K562 (cell line): ENCODE measurements at regions not wholly inside any gene's neighbourhood (a gene's known extent, or its start where the extent isn't known, plus 50 kb on each side); places are given as distances from the start of the nearest gene placed in this dataset.

Experiments used
- ATAC-seq: fragments of 200-7000 bp; cut with Tn5 transposase; 3 replicates; pipeline ENCODE4 v1.9.1; 2020; ENCODE audit warnings: moderate library complexity
- BruUV-seq: library from RNA; stranded (reverse); fragments of 400-500 nt; replicated peaks from 2 replicates; lab custom pipeline; 2021; lab: Mats Ljungman, UMichigan
- CTCF ChIA-PET: fragments of 300-600 bp; formaldehyde crosslinking; extraction: SDS; loops from one replicate; lab custom pipeline; 2021; ENCODE audit warnings: low intra/inter-chr PET ratio; lab: Yijun Ruan, JAX
- POLR2A ChIA-PET: fragments of 300-600, 350-650 bp; sonication (Branson Sonifier 250); formaldehyde crosslinking; extraction: SDS; loops from one replicate; lab custom pipeline; 2021; ENCODE audit warnings: antibody characterized with exemption, inconsistent platforms; lab: Yijun Ruan, JAX
- DNase-seq, 4 experiments: peaks; one replicate each; pipeline versions ENCODE4 v3.0.0 to v3.0.0-alpha.2; 2011 to 2018; ENCODE audit warnings: low spot score in 3 of 4, mixed read lengths in 3 of 4; ENCODE audit errors: extremely low read depth in 1 of 4
- FAIRE-seq: peaks from 2 replicates; lab custom pipeline; 2011; peaks lifted over from hg19 to GRCh38; lab: Jason Lieb, UNC
- H2AFZ ChIP-seq: 2 replicates; pipeline ENCODE4 v1.6.0; 2011; ENCODE audit warnings: low read depth, low read length, control low read depth, inconsistent platforms
- H3K27ac ChIP-seq: fragments of 200-600 bp; 3 replicates; pipeline ENCODE4 v1.8.0; 2011; ENCODE audit warnings: low read depth, mild to moderate bottlenecking, control low read depth, inconsistent platforms, low read length, moderate library complexity, mixed read lengths; ENCODE audit errors: extremely low read depth
- H3K27me3 ChIP-seq, 2 experiments: fragments of 300-600 bp in 1 of 2; 2 replicates in 1 of 2; 3 replicates in 1 of 2; pipeline versions ENCODE4 v1.6.0 to v1.8.0; 2011; ENCODE audit warnings: inconsistent platforms in 2 of 2, low read length in 2 of 2, mild to moderate bottlenecking in 1 of 2, mixed read lengths in 1 of 2, moderate library complexity in 1 of 2; ENCODE audit not compliant: control insufficient read depth in 2 of 2, insufficient read depth in 2 of 2
- H3K36me3 ChIP-seq: fragments of 300-600 bp; 3 replicates; pipeline ENCODE4 v1.8.0; 2011; ENCODE audit warnings: mild to moderate bottlenecking, low read length, inconsistent platforms; ENCODE audit not compliant: control insufficient read depth, insufficient read depth
- H3K4me1 ChIP-seq, 2 experiments: fragments of 200-600 bp in 1 of 2; replicated peaks in 1 of 2; 2 replicates in 1 of 2; 3 replicates in 1 of 2; pipeline versions ENCODE4 v1.5.1 to v1.8.0; 2011; ENCODE audit warnings: inconsistent platforms in 2 of 2, low read length in 2 of 2, mild to moderate bottlenecking in 1 of 2, mixed read lengths in 1 of 2, moderate library complexity in 1 of 2; ENCODE audit not compliant: control insufficient read depth in 2 of 2, insufficient read depth in 2 of 2
- H3K4me2 ChIP-seq: 2 replicates; pipeline ENCODE4 v1.6.1; 2011; ENCODE audit warnings: low read length, control low read depth, inconsistent platforms, mixed read lengths; ENCODE audit not compliant: insufficient read depth
- H3K4me3 ChIP-seq: fragments of 200-600 bp; sonication (generic), shearing (Covaris generic); 2 replicates; pipeline ENCODE4 v1.5.1; 2016; ENCODE audit warnings: control low read depth, inconsistent platforms
- H3K79me2 ChIP-seq: fragments of 200-600 bp; 3 replicates; pipeline ENCODE4 v1.8.0; 2011; ENCODE audit warnings: low read length, inconsistent platforms; ENCODE audit not compliant: control insufficient read depth, insufficient read depth
- H3K9ac ChIP-seq, 2 experiments: 2 replicates each; pipeline versions ENCODE4 v1.6.0 to v1.6.1; 2011; ENCODE audit warnings: low read depth in 2 of 2, low read length in 2 of 2, control low read depth in 1 of 2, inconsistent platforms in 1 of 2, mild to moderate bottlenecking in 1 of 2, mixed read lengths in 1 of 2; ENCODE audit not compliant: insufficient read depth in 1 of 2
- H3K9me1 ChIP-seq: one replicate; pipeline ENCODE4 v1.6.0; 2011; ENCODE audit warnings: inconsistent platforms, mild to moderate bottlenecking, low read length, moderate library complexity; ENCODE audit not compliant: control insufficient read depth, insufficient read depth
- H3K9me3 ChIP-seq: replicated peaks from 2 replicates; pipeline ENCODE4 v1.5.1; 2011; ENCODE audit warnings: low read depth, low read length, inconsistent platforms; ENCODE audit not compliant: control insufficient read depth, insufficient read depth
- H4K20me1 ChIP-seq: replicated peaks from 2 replicates; pipeline ENCODE4 v1.6.1; 2011; ENCODE audit warnings: low read length, inconsistent platforms, mixed read lengths; ENCODE audit not compliant: control insufficient read depth, insufficient read depth
- FOXK2 ChIP-seq, 2 experiments: fragments of 450-650 bp; IDR thresholded peaks in 1 of 2; conservative IDR thresholded peaks in 1 of 2; 2 replicates each; pipeline ENCODE4 v1.6.1; 2016; ENCODE audit warnings: low read depth in 2 of 2, mild to moderate bottlenecking in 1 of 2
- HMGN3 ChIP-seq: IDR thresholded peaks from 2 replicates; pipeline ENCODE4 v1.6.1; 2011; ENCODE audit warnings: borderline replicate concordance, low read depth, mild to moderate bottlenecking, mixed read lengths, low read length; ENCODE audit not compliant: insufficient read length; ENCODE audit errors: extremely low read depth
- HSF4 ChIP-seq: fragments of 250-450 bp; sonication (Bioruptor Pico); IDR thresholded peaks from 2 replicates; pipeline ENCODE4 v2.1.2; 2022; ENCODE audit warnings: mild to moderate bottlenecking, moderate library complexity, borderline replicate concordance
- NFRKB ChIP-seq: fragments of 450-650 bp; IDR thresholded peaks from 2 replicates; pipeline ENCODE4 v1.6.1; 2016; ENCODE audit warnings: low read depth
- NUFIP1 ChIP-seq: fragments of 450-650 bp; IDR thresholded peaks from 2 replicates; pipeline ENCODE4 v1.6.1; 2018; ENCODE audit not compliant: partially characterized antibody
- ZNF551 ChIP-seq: fragments of 250-450 bp; sonication (Bioruptor Pico); IDR thresholded peaks from 2 replicates; pipeline ENCODE4 v1.5.0; 2021; ENCODE audit warnings: mild to moderate bottlenecking, moderate library complexity
- WGBS: fragments of 100-300 bp; shearing (Covaris generic); methylation state at CpG from one replicate; pipeline ENCODE4 v1.1.6; 2016; ENCODE audit warnings: low coverage, mixed read lengths; ENCODE audit not compliant: insufficient coverage; ENCODE audit errors: missing lambda C conversion rate; 5-methylcytosine and 5-hydroxymethylcytosine counted together
- in situ Hi-C: fragments of 300-500 bp; cut with MboI; formaldehyde crosslinking; loops from 4 replicates; pipeline ENCODE4 v1.15.0; 2018; ENCODE audit warnings: inconsistent platforms, mixed read lengths
- intact Hi-C: fragments of 100-400 bp; cut with micrococcal nuclease; formaldehyde crosslinking; loops from 2 replicates; pipeline ENCODE4 v1.14.2; 2022
- TF ChIP-seq, protein P1 (sequence below): fragments of 250-450 bp; sonication (Bioruptor Pico); IDR thresholded peaks from 2 replicates; pipeline ENCODE4 v1.9.0; 2021; ENCODE audit warnings: mild to moderate bottlenecking, inconsistent platforms
- TF ChIP-seq, protein P2 (sequence below): fragments of 450-650 bp; formaldehyde crosslinking; conservative IDR thresholded peaks from 2 replicates; pipeline ENCODE4 v1.4.0; 2022; ENCODE audit warnings: mild to moderate bottlenecking, missing genetic modification characterization

DNA sequence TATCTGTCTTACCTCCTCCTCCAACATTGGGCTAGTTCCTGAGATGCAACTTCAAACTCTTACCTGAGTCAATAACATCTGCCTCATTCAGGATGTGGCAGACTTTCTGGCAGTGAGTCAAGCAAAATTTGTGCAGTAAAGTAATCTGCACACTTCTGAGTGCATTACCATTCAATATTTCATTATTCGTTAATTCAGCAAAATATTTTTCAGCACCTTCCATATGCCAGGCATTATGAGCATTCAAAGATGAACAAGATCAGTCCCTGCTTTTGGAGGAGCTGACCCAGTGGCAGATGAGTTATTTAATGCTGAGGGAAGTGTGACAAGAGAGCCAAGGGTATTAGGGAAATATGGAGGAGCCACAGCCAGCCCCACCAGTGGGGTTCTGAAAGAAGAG, 339.7 kb downstream of the LNPK start (continued):
- no peak for TF ChIP-seq HMGN3

DNA sequence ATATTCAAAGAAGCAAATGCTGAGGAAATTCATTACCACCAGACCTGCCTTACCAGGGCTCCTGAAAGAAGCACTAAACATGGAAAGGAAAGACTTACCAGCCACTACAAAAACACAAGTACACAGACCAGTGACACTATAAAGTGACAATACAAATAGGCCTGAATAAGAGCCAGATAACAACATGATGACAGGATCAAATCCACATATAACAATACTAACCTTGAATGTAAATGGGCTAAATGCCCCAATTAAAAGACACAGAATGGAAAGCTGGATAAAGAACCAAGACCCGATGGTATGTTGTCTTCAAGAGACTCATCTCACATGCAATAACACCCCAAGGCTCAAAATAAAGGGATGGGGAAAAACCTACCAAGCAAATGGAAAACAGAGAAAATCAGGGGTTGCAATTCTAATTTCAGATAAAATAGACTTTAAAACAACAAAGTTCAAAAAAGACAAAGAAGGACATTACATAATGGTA, 353.4 kb downstream of the LNPK start:
- Histone ChIP-seq H3K79me2 (no peaks in the 10 kb centered on the region), H4K20me1 (no peaks in the 10 kb centered on the region), H3K4me2 (no peak overlapping the region), H3K9ac (no peak overlapping the region), H3K27ac (no peak overlapping the region), H3K9me3 (no peaks in the 10 kb centered on the region), H3K9me1 (no peaks in the 10 kb centered on the region), H3K4me3 (no peak overlapping the region), H3K36me3 (no peaks in the 10 kb centered on the region), H3K4me1 (no peaks in the 10 kb centered on the region), H3K27me3 (peaks cover 0 to 3% of the 10 kb centered on the region in 2 experiments; a peak in 1 of 5 replicates), H2AFZ (no peak overlapping the region)
- ATAC-seq = no peak
- no TSS peak for BruUV-seq
- ChIA-PET POLR2A (no interaction called here), CTCF (no interaction called here)
- TF ChIP-seq FOXK2 (conservative IDR thresholded peaks at IDR 0.05 in 1 of 2, IDR thresholded peaks at IDR 0.05 in 1 of 2; ENCODE audit: low read depth in 2 of 2) (no peak), ZNF551 (CRISPR knock-in tag) (no peak), NUFIP1 (no peak), NFRKB (no peak), HSF4 (CRISPR knock-in tag) (no peak)
- TF ChIP-seq, protein P1, sequence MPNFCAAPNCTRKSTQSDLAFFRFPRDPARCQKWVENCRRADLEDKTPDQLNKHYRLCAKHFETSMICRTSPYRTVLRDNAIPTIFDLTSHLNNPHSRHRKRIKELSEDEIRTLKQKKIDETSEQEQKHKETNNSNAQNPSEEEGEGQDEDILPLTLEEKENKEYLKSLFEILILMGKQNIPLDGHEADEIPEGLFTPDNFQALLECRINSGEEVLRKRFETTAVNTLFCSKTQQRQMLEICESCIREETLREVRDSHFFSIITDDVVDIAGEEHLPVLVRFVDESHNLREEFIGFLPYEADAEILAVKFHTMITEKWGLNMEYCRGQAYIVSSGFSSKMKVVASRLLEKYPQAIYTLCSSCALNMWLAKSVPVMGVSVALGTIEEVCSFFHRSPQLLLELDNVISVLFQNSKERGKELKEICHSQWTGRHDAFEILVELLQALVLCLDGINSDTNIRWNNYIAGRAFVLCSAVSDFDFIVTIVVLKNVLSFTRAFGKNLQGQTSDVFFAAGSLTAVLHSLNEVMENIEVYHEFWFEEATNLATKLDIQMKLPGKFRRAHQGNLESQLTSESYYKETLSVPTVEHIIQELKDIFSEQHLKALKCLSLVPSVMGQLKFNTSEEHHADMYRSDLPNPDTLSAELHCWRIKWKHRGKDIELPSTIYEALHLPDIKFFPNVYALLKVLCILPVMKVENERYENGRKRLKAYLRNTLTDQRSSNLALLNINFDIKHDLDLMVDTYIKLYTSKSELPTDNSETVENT (CRISPR knock-in tag) = no peak
- TF ChIP-seq, protein P2, sequence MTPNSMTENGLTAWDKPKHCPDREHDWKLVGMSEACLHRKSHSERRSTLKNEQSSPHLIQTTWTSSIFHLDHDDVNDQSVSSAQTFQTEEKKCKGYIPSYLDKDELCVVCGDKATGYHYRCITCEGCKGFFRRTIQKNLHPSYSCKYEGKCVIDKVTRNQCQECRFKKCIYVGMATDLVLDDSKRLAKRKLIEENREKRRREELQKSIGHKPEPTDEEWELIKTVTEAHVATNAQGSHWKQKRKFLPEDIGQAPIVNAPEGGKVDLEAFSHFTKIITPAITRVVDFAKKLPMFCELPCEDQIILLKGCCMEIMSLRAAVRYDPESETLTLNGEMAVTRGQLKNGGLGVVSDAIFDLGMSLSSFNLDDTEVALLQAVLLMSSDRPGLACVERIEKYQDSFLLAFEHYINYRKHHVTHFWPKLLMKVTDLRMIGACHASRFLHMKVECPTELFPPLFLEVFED (CRISPR knock-in tag) = no peak
- WGBS = 4% methylated on average over 1 of the region's 1 CpG
- no peak for FAIRE-seq
- in situ Hi-C loops (no loop called here), intact Hi-C loops (no loop called here)
- no peak for DNase-seq
